ENCODE measurements at regions not wholly inside any gene's neighbourhood (a gene's known extent, or its start where the extent isn't known, plus 50 kb on each side); places are given as distances from the start of the nearest gene placed in this dataset.

DNA sequence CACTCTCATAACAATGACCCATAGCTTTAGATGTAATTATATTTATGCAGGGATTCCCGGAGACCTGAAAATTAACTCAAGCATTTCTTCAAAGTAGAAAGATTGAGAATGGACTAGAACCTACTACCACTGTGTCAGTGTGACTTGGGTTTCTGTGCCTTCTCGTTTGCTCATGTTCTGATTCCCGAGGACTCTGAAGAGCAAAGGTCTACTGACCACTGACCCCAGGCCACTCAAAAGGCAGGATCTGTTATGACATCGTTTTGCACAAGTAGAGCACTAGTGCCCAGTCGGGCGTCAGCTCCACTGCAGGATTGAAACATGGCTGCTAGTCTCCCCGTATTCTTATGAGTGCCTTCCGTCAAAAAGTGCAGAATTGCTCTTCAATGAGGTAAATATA, 53.8 kb upstream of the DHRS4 start:
- TF ChIP-seq CTCF (IDR thresholded peaks at IDR 0.05) (no peak), ZFX (IDR thresholded peaks at IDR 0.05; ENCODE audit: borderline replicate concordance) (no peak)
- no peak overlapping the region for H3K27ac ChIP-seq

- TF ChIP-seq ZFX (IDR thresholded peaks at IDR 0.05; ENCODE audit: borderline replicate concordance) (no peak), CTCF (IDR thresholded peaks at IDR 0.05) (no peak)
- H3K27ac ChIP-seq, result no peak overlapping the region
Measured at GRCh38 chr14:23903442-23903841, 50.1 kb upstream of the DHRS4 start.

Measured in 22Rv1 (cell line).